GM23248 (cell line): ENCODE measurements at regions not wholly inside any gene's neighbourhood (a gene's known extent, or its start where the extent isn't known, plus 50 kb on each side); places are given as distances from the start of the nearest gene placed in this dataset.

Experiments used
- EZH2 ChIP-seq: fragments of 200-600 bp; sonication (generic); IDR thresholded peaks from 2 replicates; pipeline ENCODE4 v1.6.1; 2018; ENCODE audit warnings: antibody characterized with exemption, mild to moderate bottlenecking; ENCODE audit not compliant: insufficient read depth, poor library complexity, severe bottlenecking
- EZH2phosphoT487 ChIP-seq: fragments of 200-600 bp; sonication (generic); IDR thresholded peaks from 2 replicates; pipeline ENCODE4 v1.6.1; 2018; ENCODE audit warnings: antibody characterized with exemption, moderate library complexity, mild to moderate bottlenecking, low read depth; ENCODE audit not compliant: insufficient read depth

DNA sequence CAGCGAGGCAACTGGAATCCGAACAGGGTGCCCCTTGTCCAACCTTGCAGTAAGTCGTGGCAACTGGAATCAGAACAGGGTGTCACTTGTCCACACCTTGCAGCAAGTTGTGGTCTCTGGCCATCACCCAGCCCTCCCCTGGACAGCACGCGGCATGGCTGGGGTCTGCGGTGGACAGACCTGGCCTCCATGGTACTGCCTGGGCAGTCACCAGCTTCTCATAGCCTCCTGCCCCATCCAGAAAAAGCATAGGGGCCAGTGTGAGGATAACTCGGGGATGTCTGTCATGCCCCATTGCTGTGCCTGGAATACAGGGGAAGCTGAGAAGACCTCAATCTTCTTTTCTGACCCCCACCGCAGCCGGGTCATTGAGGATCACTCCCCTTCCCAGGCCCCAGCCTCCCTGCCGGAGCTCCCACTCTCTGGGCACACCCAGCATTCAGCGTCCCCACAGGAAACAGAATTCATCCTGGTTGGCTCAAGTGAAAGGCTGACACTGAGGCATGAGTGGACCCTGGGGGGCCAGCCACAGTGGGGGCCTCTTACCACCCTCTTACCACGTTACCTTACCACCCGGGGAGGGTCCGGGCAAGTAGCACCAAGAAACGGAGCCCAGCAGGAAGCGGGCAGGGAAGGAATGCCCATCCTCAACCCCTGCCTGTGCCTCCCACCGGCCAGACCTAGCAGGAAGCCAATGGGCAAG, 68.0 kb upstream of the RAB6C start:
- no peak for TF ChIP-seq EZH2
- no peak for TF ChIP-seq EZH2phosphoT487
